Ishikawa (cell line): ENCODE measurements at regions not wholly inside any gene's neighbourhood (a gene's known extent, or its start where the extent isn't known, plus 50 kb on each side); places are given as distances from the start of the nearest gene placed in this dataset.

Experiments used
- EP300 ChIP-seq: IDR thresholded peaks from 2 replicates; pipeline ENCODE4 v1.6.1; 2012; ENCODE audit warnings: borderline replicate concordance
- MAX ChIP-seq: IDR thresholded peaks from 2 replicates; pipeline ENCODE4 v1.6.1; 2012
- TCF12 ChIP-seq: IDR thresholded peaks from 2 replicates; pipeline ENCODE4 v1.6.1; 2012; ENCODE audit warnings: low read depth
- USF1 ChIP-seq: IDR thresholded peaks from 2 replicates; pipeline ENCODE4 v1.6.1; 2012
- YY1 ChIP-seq: IDR thresholded peaks from 2 replicates; pipeline ENCODE4 v1.6.1; 2012; ENCODE audit warnings: low read depth

- TF ChIP-seq EP300 (no peak), USF1 (no peak), TCF12 (no peak), YY1 (no peak), MAX (no peak)
These were observed 937.2 kb upstream of the DDX18 start for GRCh38 chr2:116877274-116877673.
